ENCODE measurements at regions not wholly inside any gene's neighbourhood (a gene's known extent, or its start where the extent isn't known, plus 50 kb on each side); places are given as distances from the start of the nearest gene placed in this dataset.

- Histone ChIP-seq H4K20me1 (ENCODE audit: control insufficient read depth, insufficient read depth) (no peaks in the 10 kb centered on the region), H3K9ac (ENCODE audit: control insufficient read depth, insufficient read depth, low read length) (no peak overlapping the region), H3K27ac (ENCODE audit: control insufficient read depth, insufficient read depth) (no peak overlapping the region), H3K4me2 (ENCODE audit: control insufficient read depth, insufficient read depth) (no peak overlapping the region), H3K4me3 (no peak overlapping the region), H3K79me2 (ENCODE audit: control insufficient read depth, insufficient read depth, low read length) (no peaks in the 10 kb centered on the region), H3K27me3 (replicated peaks in 1 of 2; ENCODE audit: control insufficient read depth in 2 of 2, insufficient read depth in 2 of 2, low read length in 1 of 2) (no peaks in the 10 kb centered on the region), H2AFZ (ENCODE audit: control insufficient read depth, low read depth, low read length) (no peak overlapping the region), H3K4me1 (ENCODE audit: control insufficient read depth, insufficient read depth, low read length) (peaks cover under 1% of the 10 kb centered on the region; the same call in 1 of the 2 replicates), H3K36me3 (ENCODE audit: control insufficient read depth in 2 of 2, insufficient read depth in 2 of 2, low read length in 1 of 2) (no peaks in the 10 kb centered on the region), H3K9me3 (replicated peaks; ENCODE audit: control insufficient read depth, insufficient read depth, low read length) (no peaks in the 10 kb centered on the region)
- ChIA-PET RAD21 (ENCODE audit: unreplicated experiment) (no interaction called here), CTCF (interaction anchor here (1.3 kb wide), 1 partner anchor 123 kb away, joined by 3 read pairs; no protein-coding TSS in a partner anchor), SMC1A (ENCODE audit: uncharacterized antibody, unreplicated experiment) (no interaction called here), POLR2A (no interaction called here)
- ATAC-seq = no peak
- WGBS (ENCODE audit: insufficient coverage, insufficient replicate concordance, low lambda C conversion rate, missing lambda C conversion rate) = 95% methylated on average over 2 of the region's 2 CpGs
- in situ Hi-C loops (cut with MboI) (no loop called here), intact Hi-C loops (cut with micrococcal nuclease; ENCODE audit: unreplicated experiment) (no loop called here)
- DNase-seq (ENCODE audit: low read depth, low spot score) = no peak
- no TSS peak for BruUV-seq (replicated peaks)
- TF ChIP-seq ELK1 (IDR thresholded peaks at IDR 0.05; ENCODE audit: low read depth, low read length) (no peak), PBX3 (IDR thresholded peaks at IDR 0.05; ENCODE audit: insufficient replicate concordance, low read depth, low read length) (no peak), NR2F1 (conservative IDR thresholded peaks at IDR 0.05) (no peak), HSF1 (IDR thresholded peaks at IDR 0.05; ENCODE audit: low read depth, low read length) (no peak), SIX5 (IDR thresholded peaks at IDR 0.05; ENCODE audit: low read depth, low read length, severe bottlenecking) (no peak), ZSCAN29 (IDR thresholded peaks at IDR 0.05) (no peak), NKRF (conservative IDR thresholded peaks at IDR 0.05) (no peak), CREB1 (IDR thresholded peaks at IDR 0.05; ENCODE audit: low read depth) (no peak)
- FAIRE-seq = no peak
Measured at GRCh38 chr1:101105877-101106276, 80.3 kb upstream of the DPH5 start.
